T-helper 17 cell (primary cell): ENCODE measurements at regions not wholly inside any gene's neighbourhood (a gene's known extent, or its start where the extent isn't known, plus 50 kb on each side); places are given as distances from the start of the nearest gene placed in this dataset.
"Not testable (repeated sequence)": the region's sequence is repeated elsewhere in the genome, so short reads cannot be mapped to it uniquely, and the experiment has no call there.

ENCODE experiments used
- ATAC-seq: fragments of 150-1000 bp; cut with Tn5 transposase; 2 replicates; pipeline ENCODE4 v1.10.0; 2021; ENCODE audit warnings: mild to moderate bottlenecking, moderate library complexity
- DNase-seq, 3 donors: peaks; one replicate each; pipeline versions ENCODE4 v3.0.0 to v3.0.0-alpha.2; 2020 to 2021
- H3K9me3 ChIP-seq: one replicate; pipeline ENCODE4 v1.7.0; 2013; ENCODE audit warnings: low read length, mild to moderate bottlenecking; ENCODE audit not compliant: control insufficient read depth, poor library complexity, severe bottlenecking
- H3K27ac Mint-ChIP-seq: one replicate; pipeline ENCODE4 v1.8.0; 2022; ENCODE audit warnings: mild to moderate bottlenecking, moderate library complexity, mixed read lengths
- H3K27me3 Mint-ChIP-seq: one replicate; pipeline ENCODE4 v1.8.0; 2022; ENCODE audit warnings: mixed read lengths
- H3K36me3 Mint-ChIP-seq: one replicate; pipeline ENCODE4 v1.8.0; 2022; ENCODE audit warnings: low read depth, mixed read lengths
- H3K4me1 Mint-ChIP-seq: one replicate; pipeline ENCODE4 v1.8.0; 2022; ENCODE audit warnings: mild to moderate bottlenecking, mixed read lengths
- H3K4me3 Mint-ChIP-seq: one replicate; pipeline ENCODE4 v1.8.0; 2022; ENCODE audit warnings: mild to moderate bottlenecking, moderate library complexity, mixed read lengths

- ATAC-seq (no peak), DNase-seq (no peak)
- Mint-ChIP-seq H3K4me1 (no peaks in the 10 kb centered on the region), H3K27ac (no peak overlapping the region), H3K27me3 (no peaks in the 10 kb centered on the region), H3K36me3 (no peaks in the 10 kb centered on the region), H3K4me3 (no peak overlapping the region)
- no peaks in the 10 kb centered on the region for H3K9me3 ChIP-seq
Measured at GRCh38 chr5:159581502-159582249, 251.4 kb upstream of the IL12B start.

- ATAC-seq (no peak), DNase-seq (no peak)
- H3K27me3 Mint-ChIP-seq, result peaks cover 8% of the 10 kb centered on the region
- no peak overlapping the region for H3K4me3 Mint-ChIP-seq
- no peaks in the 10 kb centered on the region for H3K36me3 Mint-ChIP-seq
- no peaks in the 10 kb centered on the region for H3K9me3 ChIP-seq
- no peak overlapping the region for H3K27ac Mint-ChIP-seq
- H3K4me1 Mint-ChIP-seq, result peaks cover 2% of the 10 kb centered on the region
Measured at GRCh38 chr5:159582756-159583541, 252.7 kb upstream of the IL12B start.

- no peak overlapping the region for H3K27ac Mint-ChIP-seq
- no peaks in the 10 kb centered on the region for H3K9me3 ChIP-seq
- H3K36me3 Mint-ChIP-seq, result no peaks in the 10 kb centered on the region
- no peak for DNase-seq
- ATAC-seq, result no peak
- peaks cover 2% of the 10 kb centered on the region for H3K4me1 Mint-ChIP-seq
- peaks cover 12% of the 10 kb centered on the region for H3K27me3 Mint-ChIP-seq
- H3K4me3 Mint-ChIP-seq, result no peak overlapping the region
Measured at GRCh38 chr5:159586921-159587320, 256.6 kb upstream of the IL12B start.

GRCh38 chr5:159588941-159589340 is 258.7 kb upstream of the IL12B start:
- H3K4me3 Mint-ChIP-seq, result no peak overlapping the region

GRCh38 chr5:159593518-159594073 is 263.3 kb upstream of the IL12B start:
- Mint-ChIP-seq H3K27me3 (no peaks in the 10 kb centered on the region), H3K4me1 (no peaks in the 10 kb centered on the region), H3K4me3 (no peak overlapping the region), H3K36me3 (no peaks in the 10 kb centered on the region), H3K27ac (no peak overlapping the region)
- DNase-seq, result no peak
- ATAC-seq, result no peak
- no peaks in the 10 kb centered on the region for H3K9me3 ChIP-seq

More at GRCh38 chr5:159588941-159589340, 258.7 kb upstream of the IL12B start:
- DNase-seq (no peak), ATAC-seq (no peak)
- Mint-ChIP-seq H3K4me1 (peaks cover 2% of the 10 kb centered on the region), H3K27me3 (peaks cover 12% of the 10 kb centered on the region), H3K36me3 (no peaks in the 10 kb centered on the region), H3K27ac (no peak overlapping the region)
- H3K9me3 ChIP-seq, result no peaks in the 10 kb centered on the region

GRCh38 chr5:159595561-159595960 is 265.3 kb upstream of the IL12B start:
- H3K36me3 Mint-ChIP-seq, H3K4me3 Mint-ChIP-seq, H3K27me3 Mint-ChIP-seq, ATAC-seq, DNase-seq, H3K9me3 ChIP-seq, H3K27ac Mint-ChIP-seq, H3K4me1 Mint-ChIP-seq: not testable (repeated sequence)

GRCh38 chr5:159601216-159601615 is 270.9 kb upstream of the IL12B start:
- H3K4me1 Mint-ChIP-seq, result no peaks in the 10 kb centered on the region
- ATAC-seq, result no peak

GRCh38 chr5:159602434-159602833 is 272.1 kb upstream of the IL12B start:
- peaks cover under 1% of the 10 kb centered on the region for H3K27me3 Mint-ChIP-seq
- H3K36me3 Mint-ChIP-seq, result no peaks in the 10 kb centered on the region

More at GRCh38 chr5:159601216-159601615, 270.9 kb upstream of the IL12B start:
- no peak overlapping the region for H3K4me3 Mint-ChIP-seq
- H3K9me3 ChIP-seq, result no peaks in the 10 kb centered on the region
- H3K27ac Mint-ChIP-seq, result no peak overlapping the region
- no peaks in the 10 kb centered on the region for H3K36me3 Mint-ChIP-seq
- H3K27me3 Mint-ChIP-seq, result no peaks in the 10 kb centered on the region
- no peak for DNase-seq

GRCh38 chr5:159605585-159605984 is 275.3 kb upstream of the IL12B start:
- H3K9me3 ChIP-seq, result no peaks in the 10 kb centered on the region
- Mint-ChIP-seq H3K4me1 (no peaks in the 10 kb centered on the region), H3K27me3 (peaks cover 7% of the 10 kb centered on the region), H3K4me3 (no peak overlapping the region), H3K27ac (no peak overlapping the region), H3K36me3 (no peaks in the 10 kb centered on the region)
- ATAC-seq (no peak), DNase-seq (no peak)

More at GRCh38 chr5:159602434-159602833, 272.1 kb upstream of the IL12B start:
- no peak for DNase-seq
- Mint-ChIP-seq H3K27ac (no peak overlapping the region), H3K4me3 (no peak overlapping the region), H3K4me1 (no peaks in the 10 kb centered on the region)
- H3K9me3 ChIP-seq, result no peaks in the 10 kb centered on the region
- no peak for ATAC-seq

GRCh38 chr5:159609359-159609758 is 279.1 kb upstream of the IL12B start:
- Mint-ChIP-seq H3K27ac (no peak overlapping the region), H3K4me1 (no peaks in the 10 kb centered on the region), H3K36me3 (no peaks in the 10 kb centered on the region), H3K27me3 (peaks cover 7% of the 10 kb centered on the region), H3K4me3 (no peak overlapping the region)
- DNase-seq (no peak), ATAC-seq (no peak)
- no peaks in the 10 kb centered on the region for H3K9me3 ChIP-seq

GRCh38 chr5:159610966-159611579 is 280.8 kb upstream of the IL12B start:
- Mint-ChIP-seq H3K36me3 (no peaks in the 10 kb centered on the region), H3K27ac (no peak overlapping the region), H3K4me3 (no peak overlapping the region), H3K27me3 (peaks cover 7% of the 10 kb centered on the region), H3K4me1 (no peaks in the 10 kb centered on the region)
- no peaks in the 10 kb centered on the region for H3K9me3 ChIP-seq
- no peak for ATAC-seq
- no peak for DNase-seq

- Mint-ChIP-seq H3K27me3 (no peaks in the 10 kb centered on the region), H3K36me3 (peaks cover 2% of the 10 kb centered on the region), H3K4me3 (no peak overlapping the region), H3K4me1 (no peaks in the 10 kb centered on the region), H3K27ac (no peak overlapping the region)
- ATAC-seq, result no peak
- H3K9me3 ChIP-seq, result no peaks in the 10 kb centered on the region
- no peak for DNase-seq
Measured at GRCh38 chr5:159616952-159617351, 286.7 kb upstream of the IL12B start.

GRCh38 chr5:159619826-159620225 is 289.5 kb upstream of the IL12B start:
- H3K4me1 Mint-ChIP-seq, result no peaks in the 10 kb centered on the region
- no peak for ATAC-seq
- H3K4me3 Mint-ChIP-seq, result no peak overlapping the region
- DNase-seq, result no peak
- no peaks in the 10 kb centered on the region for H3K9me3 ChIP-seq
- H3K27me3 Mint-ChIP-seq, result no peaks in the 10 kb centered on the region
- peaks cover 2% of the 10 kb centered on the region for H3K36me3 Mint-ChIP-seq
- H3K27ac Mint-ChIP-seq, result no peak overlapping the region
